ENCODE measurements at regions not wholly inside any gene's neighbourhood (a gene's known extent, or its start where the extent isn't known, plus 50 kb on each side); places are given as distances from the start of the nearest gene placed in this dataset.

DNA sequence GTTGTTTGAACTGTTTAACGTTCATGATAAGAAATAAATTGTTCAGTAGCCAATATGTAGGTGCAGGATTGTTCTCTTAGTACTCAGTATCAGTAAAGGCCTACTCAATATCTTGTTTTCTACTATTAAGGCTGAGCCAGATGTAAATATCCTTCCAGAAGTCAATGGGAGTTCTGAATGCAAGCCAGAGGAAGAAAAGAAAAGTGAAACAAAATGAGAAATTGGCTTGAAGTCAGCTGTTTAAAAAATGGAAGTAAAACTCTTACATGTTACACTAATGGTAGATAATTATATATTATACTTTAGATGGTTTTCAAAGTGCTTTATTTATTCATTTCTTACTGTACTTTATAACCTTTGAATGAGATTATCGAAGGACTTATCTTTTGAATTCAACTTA is 1417.9 kb downstream of the ADGRL3 start:
- Histone ChIP-seq H3K79me1 (ENCODE audit: insufficient read depth, low read depth, low read length, poor library complexity, severe bottlenecking) (no peaks in the 10 kb centered on the region), H2BK12ac (ENCODE audit: insufficient read length, low read depth, low read length) (no peak overlapping the region), H4K8ac (replicated peaks; ENCODE audit: insufficient read length, low read depth, low read length) (no peak overlapping the region), H2AK5ac (ENCODE audit: insufficient read length, low read length) (no peak overlapping the region), H4K20me1 (ENCODE audit: control insufficient read depth, insufficient read depth, insufficient read length) (no peaks in the 10 kb centered on the region), H4K91ac (ENCODE audit: insufficient read length, low read depth, low read length) (no peak overlapping the region), H3K18ac (ENCODE audit: insufficient read length, low read depth, low read length) (no peak overlapping the region), H2BK5ac (ENCODE audit: insufficient read length, low read length) (no peak overlapping the region), H3T11ph (ENCODE audit: low read length) (no peak overlapping the region), H4K5ac (ENCODE audit: insufficient read length, low read depth, low read length) (no peak overlapping the region), H3K4me1 (ENCODE audit: insufficient read depth, low read length) (no peaks in the 10 kb centered on the region), H3K23me2 (ENCODE audit: insufficient read length, low read depth, low read length, poor library complexity, severe bottlenecking) (no peaks in the 10 kb centered on the region), H2BK20ac (ENCODE audit: low read depth, low read length, poor library complexity, severe bottlenecking) (no peak overlapping the region), H3K27me3 (ENCODE audit: insufficient read depth, low read length) (no peaks in the 10 kb centered on the region), H3K9me3 (ENCODE audit: control insufficient read depth, low read depth, low read length) (no peaks in the 10 kb centered on the region), H3K23ac (ENCODE audit: insufficient read length, low read depth, low read length) (no peak overlapping the region), H3K4ac (ENCODE audit: low read depth, low read length) (no peak overlapping the region), H3K14ac (ENCODE audit: insufficient read depth, low read length) (no peak overlapping the region), H2BK120ac (ENCODE audit: low read depth, low read length, poor library complexity, severe bottlenecking) (no peak overlapping the region), H3K9ac (ENCODE audit: extremely low read depth, insufficient read length, low read length) (no peak overlapping the region), H2AFZ (ENCODE audit: low read length) (no peak overlapping the region), H3K27ac (ENCODE audit: insufficient read length, low read depth, low read length) (no peak overlapping the region), H3K4me2 (ENCODE audit: insufficient read depth, insufficient read length, low read length) (no peak overlapping the region), H3K56ac (ENCODE audit: insufficient read length, low read depth, low read length) (no peak overlapping the region), H2BK15ac (ENCODE audit: low read depth, low read length) (no peak overlapping the region), H3K79me2 (ENCODE audit: insufficient read depth, low read length) (no peaks in the 10 kb centered on the region)
- TF ChIP-seq, protein P1, sequence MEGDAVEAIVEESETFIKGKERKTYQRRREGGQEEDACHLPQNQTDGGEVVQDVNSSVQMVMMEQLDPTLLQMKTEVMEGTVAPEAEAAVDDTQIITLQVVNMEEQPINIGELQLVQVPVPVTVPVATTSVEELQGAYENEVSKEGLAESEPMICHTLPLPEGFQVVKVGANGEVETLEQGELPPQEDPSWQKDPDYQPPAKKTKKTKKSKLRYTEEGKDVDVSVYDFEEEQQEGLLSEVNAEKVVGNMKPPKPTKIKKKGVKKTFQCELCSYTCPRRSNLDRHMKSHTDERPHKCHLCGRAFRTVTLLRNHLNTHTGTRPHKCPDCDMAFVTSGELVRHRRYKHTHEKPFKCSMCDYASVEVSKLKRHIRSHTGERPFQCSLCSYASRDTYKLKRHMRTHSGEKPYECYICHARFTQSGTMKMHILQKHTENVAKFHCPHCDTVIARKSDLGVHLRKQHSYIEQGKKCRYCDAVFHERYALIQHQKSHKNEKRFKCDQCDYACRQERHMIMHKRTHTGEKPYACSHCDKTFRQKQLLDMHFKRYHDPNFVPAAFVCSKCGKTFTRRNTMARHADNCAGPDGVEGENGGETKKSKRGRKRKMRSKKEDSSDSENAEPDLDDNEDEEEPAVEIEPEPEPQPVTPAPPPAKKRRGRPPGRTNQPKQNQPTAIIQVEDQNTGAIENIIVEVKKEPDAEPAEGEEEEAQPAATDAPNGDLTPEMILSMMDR (conservative IDR thresholded peaks at IDR 0.05), result no peak
- no CpG with 5 or more reads among the region's 2 CpGs for WGBS (ENCODE audit: extremely low coverage, insufficient read length, low lambda C conversion rate)
- DNase-seq, result no peak
- Mint-ChIP-seq H3K4me1 (no peaks in the 10 kb centered on the region), H3K36me3 (ENCODE audit: insufficient read depth in 1 of 3, low read depth in 3 of 3) (no peaks in the 10 kb centered on the region), H3K27me3 (ENCODE audit: low read depth) (no peaks in the 10 kb centered on the region), H3K4me3 (no peak overlapping the region), H3K9me3 (no peaks in the 10 kb centered on the region; a peak in 2 of 5 replicates), H3K27ac (no peak overlapping the region)

Data from H9 (cell line).